ENCODE measurements at regions not wholly inside any gene's neighbourhood (a gene's known extent, or its start where the extent isn't known, plus 50 kb on each side); places are given as distances from the start of the nearest gene placed in this dataset.
"Not testable (repeated sequence)": the region's sequence is repeated elsewhere in the genome, so short reads cannot be mapped to it uniquely, and the experiment has no call there.

DNA sequence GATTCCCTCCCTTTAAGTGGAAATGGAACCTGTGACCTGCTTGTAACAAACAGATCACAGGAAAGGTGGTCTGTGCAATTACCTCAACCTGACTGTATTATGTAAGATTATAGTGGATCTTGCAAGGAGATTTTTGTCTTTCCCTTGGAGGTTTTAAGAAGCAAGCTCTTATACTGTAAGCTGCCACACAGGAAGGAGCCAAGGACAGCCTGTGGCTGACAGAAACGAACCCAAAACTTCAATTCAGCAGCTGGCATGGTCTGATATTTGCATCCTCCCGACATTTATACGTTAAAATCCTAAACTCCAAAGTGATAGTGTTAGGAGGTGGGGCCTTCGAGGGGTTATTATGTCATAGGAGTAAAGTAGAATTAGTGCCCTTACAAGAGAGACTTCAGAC is 711.8 kb upstream of the CTNND2 start:
- H3K9me3 Mint-ChIP-seq (ENCODE audit: unreplicated experiment): peaks cover 29% of the 10 kb centered on the region

DNA sequence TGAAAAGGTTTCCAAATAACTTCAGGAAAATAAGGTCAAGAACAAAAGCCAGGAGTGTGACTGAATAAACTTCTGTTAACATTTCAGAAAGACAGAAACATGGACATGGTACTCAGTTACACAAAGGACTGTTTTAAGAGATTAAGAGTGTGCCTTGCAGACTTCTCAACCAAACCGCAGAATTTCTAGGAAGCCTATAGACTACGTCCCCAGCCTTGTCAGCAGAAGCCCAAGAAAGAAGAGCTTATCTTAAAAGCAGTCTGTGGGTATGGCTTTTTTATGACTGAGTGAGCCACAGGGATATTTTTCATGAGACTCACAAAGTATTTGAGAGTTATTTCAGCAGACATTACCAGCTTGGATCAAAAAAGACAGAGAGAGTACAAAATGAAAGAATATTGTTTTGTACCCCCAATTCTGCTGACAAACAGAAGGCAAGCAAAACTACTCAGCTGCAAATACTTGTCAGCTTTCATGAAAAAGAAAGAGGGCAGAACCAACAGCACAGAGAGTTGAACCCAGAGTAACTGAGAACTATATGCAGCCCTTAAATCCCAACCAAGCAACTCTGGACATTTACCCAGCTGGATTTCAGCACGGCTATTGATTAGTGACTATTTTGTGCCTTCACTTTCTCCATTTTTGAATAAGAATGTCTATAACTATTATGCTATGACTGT is 711.0 kb upstream of the CTNND2 start:
- TF ChIP-seq, protein P1, sequence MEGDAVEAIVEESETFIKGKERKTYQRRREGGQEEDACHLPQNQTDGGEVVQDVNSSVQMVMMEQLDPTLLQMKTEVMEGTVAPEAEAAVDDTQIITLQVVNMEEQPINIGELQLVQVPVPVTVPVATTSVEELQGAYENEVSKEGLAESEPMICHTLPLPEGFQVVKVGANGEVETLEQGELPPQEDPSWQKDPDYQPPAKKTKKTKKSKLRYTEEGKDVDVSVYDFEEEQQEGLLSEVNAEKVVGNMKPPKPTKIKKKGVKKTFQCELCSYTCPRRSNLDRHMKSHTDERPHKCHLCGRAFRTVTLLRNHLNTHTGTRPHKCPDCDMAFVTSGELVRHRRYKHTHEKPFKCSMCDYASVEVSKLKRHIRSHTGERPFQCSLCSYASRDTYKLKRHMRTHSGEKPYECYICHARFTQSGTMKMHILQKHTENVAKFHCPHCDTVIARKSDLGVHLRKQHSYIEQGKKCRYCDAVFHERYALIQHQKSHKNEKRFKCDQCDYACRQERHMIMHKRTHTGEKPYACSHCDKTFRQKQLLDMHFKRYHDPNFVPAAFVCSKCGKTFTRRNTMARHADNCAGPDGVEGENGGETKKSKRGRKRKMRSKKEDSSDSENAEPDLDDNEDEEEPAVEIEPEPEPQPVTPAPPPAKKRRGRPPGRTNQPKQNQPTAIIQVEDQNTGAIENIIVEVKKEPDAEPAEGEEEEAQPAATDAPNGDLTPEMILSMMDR (IDR thresholded peaks at IDR 0.05): no peak
- H3K4me3 Mint-ChIP-seq (ENCODE audit: unreplicated experiment): no peak overlapping the region
- DNase-seq (ENCODE audit: extremely low spot score, unreplicated experiment): no peak
- H3K4me1 Mint-ChIP-seq (ENCODE audit: unreplicated experiment): no peaks in the 10 kb centered on the region
- H3K27me3 Mint-ChIP-seq (ENCODE audit: unreplicated experiment): no peaks in the 10 kb centered on the region
- H3K27ac Mint-ChIP-seq (ENCODE audit: unreplicated experiment): no peak overlapping the region
- H3K9me3 Mint-ChIP-seq (ENCODE audit: unreplicated experiment): peaks cover 26% of the 10 kb centered on the region
- no peaks in the 10 kb centered on the region for H3K36me3 Mint-ChIP-seq (ENCODE audit: unreplicated experiment)

More for the DNA sequence above, 711.8 kb upstream of the CTNND2 start:
- H3K27ac Mint-ChIP-seq (ENCODE audit: unreplicated experiment): no peak overlapping the region
- no peaks in the 10 kb centered on the region for H3K36me3 Mint-ChIP-seq (ENCODE audit: unreplicated experiment)
- DNase-seq (ENCODE audit: extremely low spot score, unreplicated experiment): no peak
- TF ChIP-seq, protein P1 (IDR thresholded peaks at IDR 0.05): no peak
- H3K4me3 Mint-ChIP-seq (ENCODE audit: unreplicated experiment): no peak overlapping the region
- H3K27me3 Mint-ChIP-seq (ENCODE audit: unreplicated experiment): no peaks in the 10 kb centered on the region
- no peaks in the 10 kb centered on the region for H3K4me1 Mint-ChIP-seq (ENCODE audit: unreplicated experiment)

DNA sequence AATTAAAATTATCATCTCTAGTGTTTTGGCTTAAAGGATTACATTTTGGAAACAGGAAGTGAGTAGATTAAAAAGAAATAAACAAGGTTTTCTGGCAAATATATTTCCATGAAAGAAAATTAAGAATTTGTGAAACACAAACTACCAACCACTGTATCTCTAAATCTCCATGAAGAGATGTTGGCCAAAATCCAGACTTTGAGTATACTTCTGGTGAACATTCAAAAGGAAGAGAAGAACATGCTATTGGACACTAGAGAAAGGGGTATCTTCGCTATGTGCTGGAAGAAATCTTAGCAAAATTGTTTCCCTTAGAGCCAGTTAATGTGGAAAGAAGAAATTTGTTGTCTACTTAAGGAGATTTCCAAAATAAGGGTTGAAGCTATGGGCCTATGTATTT is 710.4 kb upstream of the CTNND2 start:
- H3K9me3 Mint-ChIP-seq (ENCODE audit: unreplicated experiment): peaks cover 23% of the 10 kb centered on the region
- TF ChIP-seq, protein P1 (IDR thresholded peaks at IDR 0.05): no peak
- no peak overlapping the region for H3K27ac Mint-ChIP-seq (ENCODE audit: unreplicated experiment)
- H3K36me3 Mint-ChIP-seq (ENCODE audit: unreplicated experiment): no peaks in the 10 kb centered on the region
- H3K4me1 Mint-ChIP-seq (ENCODE audit: unreplicated experiment): no peaks in the 10 kb centered on the region
- no peak for DNase-seq (ENCODE audit: extremely low spot score, unreplicated experiment)
- no peaks in the 10 kb centered on the region for H3K27me3 Mint-ChIP-seq (ENCODE audit: unreplicated experiment)
- no peak overlapping the region for H3K4me3 Mint-ChIP-seq (ENCODE audit: unreplicated experiment)

DNA sequence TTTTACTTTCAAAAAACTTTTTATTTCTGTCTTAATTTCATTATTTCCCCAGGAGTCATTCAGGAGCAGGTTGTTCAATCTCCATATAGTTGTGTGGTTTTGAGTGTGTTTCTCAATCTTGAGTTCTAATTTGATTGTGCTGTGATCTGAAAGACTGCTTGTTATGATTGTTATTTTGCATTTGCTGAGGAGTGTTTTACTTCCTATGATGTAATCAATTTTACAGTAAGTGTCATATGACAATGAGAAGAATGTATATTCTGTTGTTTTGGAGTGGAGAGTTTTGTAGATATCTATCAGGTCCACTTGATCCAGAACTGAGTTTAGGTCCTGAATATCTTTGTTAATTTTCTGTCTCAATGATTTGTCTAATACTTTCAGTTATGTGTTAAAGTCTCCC is 706.9 kb upstream of the CTNND2 start:
- DNase-seq (ENCODE audit: extremely low spot score, unreplicated experiment): no peak
- Mint-ChIP-seq H3K27ac (ENCODE audit: unreplicated experiment) (no peak overlapping the region), H3K4me3 (ENCODE audit: unreplicated experiment) (no peak overlapping the region), H3K4me1 (ENCODE audit: unreplicated experiment) (no peaks in the 10 kb centered on the region), H3K9me3 (ENCODE audit: unreplicated experiment) (peaks cover 8% of the 10 kb centered on the region), H3K27me3 (ENCODE audit: unreplicated experiment) (no peaks in the 10 kb centered on the region), H3K36me3 (ENCODE audit: unreplicated experiment) (no peaks in the 10 kb centered on the region)
- TF ChIP-seq, protein P1 (IDR thresholded peaks at IDR 0.05): no peak

DNA sequence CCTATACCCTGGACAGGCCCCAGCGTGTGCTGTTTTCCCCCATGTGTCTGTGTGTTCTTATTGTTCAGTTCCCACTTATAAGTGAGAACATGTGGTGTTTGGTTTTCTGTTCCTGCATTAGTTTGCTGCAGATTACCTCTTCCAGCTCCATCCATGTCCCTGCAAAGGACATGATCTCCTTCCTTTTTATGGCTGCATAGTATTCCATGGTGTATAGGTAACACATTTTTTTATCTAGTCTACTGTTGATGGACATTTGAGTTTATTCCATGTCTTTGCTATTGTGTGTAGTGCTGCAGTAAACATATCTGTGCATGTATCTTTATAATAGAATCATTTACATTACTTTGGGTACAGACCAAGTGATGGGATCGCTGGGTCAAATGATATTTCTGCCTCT is 703.6 kb upstream of the CTNND2 start:
- H3K27me3 Mint-ChIP-seq (ENCODE audit: unreplicated experiment); H3K4me1 Mint-ChIP-seq (ENCODE audit: unreplicated experiment); H3K9me3 Mint-ChIP-seq (ENCODE audit: unreplicated experiment); H3K4me3 Mint-ChIP-seq (ENCODE audit: unreplicated experiment); H3K27ac Mint-ChIP-seq (ENCODE audit: unreplicated experiment); DNase-seq (ENCODE audit: extremely low spot score, unreplicated experiment); H3K36me3 Mint-ChIP-seq (ENCODE audit: unreplicated experiment): not testable (repeated sequence)
